Testis (tissue), 2 donors: ENCODE measurements at regions not wholly inside any gene's neighbourhood (a gene's known extent, or its start where the extent isn't known, plus 50 kb on each side); places are given as distances from the start of the nearest gene placed in this dataset.
"Not testable (repeated sequence)": the region's sequence is repeated elsewhere in the genome, so short reads cannot be mapped to it uniquely, and the experiment has no call there.

Experiments used
- CTCF ChIP-seq, 3 experiments: fragments of 450-650 bp in 2 of 3; fragments of 200-600 bp in 1 of 3; sonication (generic) in 1 of 3; IDR thresholded peaks; one replicate each; pipeline ENCODE4 v1.5.1; 2016 to 2019; ENCODE audit warnings: antibody characterized with exemption in 3 of 3, mild to moderate bottlenecking in 2 of 3, moderate library complexity in 1 of 3
- POLR2A ChIP-seq: fragments of 450-650 bp; IDR thresholded peaks from one replicate; pipeline ENCODE4 v1.6.1; 2017; ENCODE audit warnings: antibody characterized with exemption, mild to moderate bottlenecking, moderate library complexity

DNA sequence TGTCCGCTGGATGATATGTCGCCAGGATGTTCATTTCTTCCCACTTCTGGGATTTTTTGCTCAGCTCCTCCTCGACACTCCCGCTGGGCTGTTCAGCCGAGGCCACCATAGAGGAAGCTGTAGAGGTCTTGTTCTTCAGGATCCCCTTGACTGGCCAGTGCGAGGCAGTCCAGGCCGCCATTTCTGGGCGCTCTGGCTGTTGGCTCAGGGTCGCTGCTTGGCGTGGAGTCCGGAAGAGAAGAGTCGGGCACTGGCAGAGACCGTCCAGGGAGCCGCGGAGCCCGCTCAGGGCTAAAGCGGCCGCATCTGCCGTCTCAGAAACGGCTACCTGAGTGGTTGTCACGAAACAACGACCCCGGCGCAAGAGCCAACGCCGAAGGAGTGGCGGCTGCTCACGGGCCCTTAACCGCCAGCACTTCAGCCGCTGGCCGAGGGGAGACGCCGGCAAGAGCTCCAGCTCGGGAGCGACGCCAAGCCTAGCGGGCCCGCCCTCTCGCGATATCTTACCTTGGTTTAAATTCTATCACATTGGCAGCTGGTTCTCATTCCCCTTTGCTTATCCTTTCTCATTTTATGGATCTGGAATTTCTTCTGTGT lies 50.9 kb upstream of the RUBCNL start:
- TF ChIP-seq CTCF (IDR thresholded peaks at IDR 0.05); POLR2A: not testable (repeated sequence)
